ENCODE measurements at regions not wholly inside any gene's neighbourhood (a gene's known extent, or its start where the extent isn't known, plus 50 kb on each side); places are given as distances from the start of the nearest gene placed in this dataset.

- no peak overlapping the region for H3K4me3 ChIP-seq (replicated peaks in 1 of 2; ENCODE audit: low read depth in 2 of 2, low read length in 2 of 2)
- DNase-seq (ENCODE audit: low read depth in 2 of 2): peak; percentile 27 to 51
- TF ChIP-seq, protein P1, sequence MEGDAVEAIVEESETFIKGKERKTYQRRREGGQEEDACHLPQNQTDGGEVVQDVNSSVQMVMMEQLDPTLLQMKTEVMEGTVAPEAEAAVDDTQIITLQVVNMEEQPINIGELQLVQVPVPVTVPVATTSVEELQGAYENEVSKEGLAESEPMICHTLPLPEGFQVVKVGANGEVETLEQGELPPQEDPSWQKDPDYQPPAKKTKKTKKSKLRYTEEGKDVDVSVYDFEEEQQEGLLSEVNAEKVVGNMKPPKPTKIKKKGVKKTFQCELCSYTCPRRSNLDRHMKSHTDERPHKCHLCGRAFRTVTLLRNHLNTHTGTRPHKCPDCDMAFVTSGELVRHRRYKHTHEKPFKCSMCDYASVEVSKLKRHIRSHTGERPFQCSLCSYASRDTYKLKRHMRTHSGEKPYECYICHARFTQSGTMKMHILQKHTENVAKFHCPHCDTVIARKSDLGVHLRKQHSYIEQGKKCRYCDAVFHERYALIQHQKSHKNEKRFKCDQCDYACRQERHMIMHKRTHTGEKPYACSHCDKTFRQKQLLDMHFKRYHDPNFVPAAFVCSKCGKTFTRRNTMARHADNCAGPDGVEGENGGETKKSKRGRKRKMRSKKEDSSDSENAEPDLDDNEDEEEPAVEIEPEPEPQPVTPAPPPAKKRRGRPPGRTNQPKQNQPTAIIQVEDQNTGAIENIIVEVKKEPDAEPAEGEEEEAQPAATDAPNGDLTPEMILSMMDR (IDR thresholded peaks at IDR 0.05; ENCODE audit: low read depth, low read length): no peak
Observed at GRCh38 chr2:30351116-30351515, 95.9 kb upstream of the LCLAT1 start.

- no peak overlapping the region for H3K4me3 ChIP-seq (replicated peaks in 1 of 2; ENCODE audit: low read depth in 2 of 2, low read length in 2 of 2)
- DNase-seq (ENCODE audit: low read depth in 2 of 2): peak in 1 of 2 donors; percentile 20
- TF ChIP-seq, protein P1 (IDR thresholded peaks at IDR 0.05; ENCODE audit: low read depth, low read length): no peak
Observed at GRCh38 chr2:30351949-30352348, 95.1 kb upstream of the LCLAT1 start.

DNA sequence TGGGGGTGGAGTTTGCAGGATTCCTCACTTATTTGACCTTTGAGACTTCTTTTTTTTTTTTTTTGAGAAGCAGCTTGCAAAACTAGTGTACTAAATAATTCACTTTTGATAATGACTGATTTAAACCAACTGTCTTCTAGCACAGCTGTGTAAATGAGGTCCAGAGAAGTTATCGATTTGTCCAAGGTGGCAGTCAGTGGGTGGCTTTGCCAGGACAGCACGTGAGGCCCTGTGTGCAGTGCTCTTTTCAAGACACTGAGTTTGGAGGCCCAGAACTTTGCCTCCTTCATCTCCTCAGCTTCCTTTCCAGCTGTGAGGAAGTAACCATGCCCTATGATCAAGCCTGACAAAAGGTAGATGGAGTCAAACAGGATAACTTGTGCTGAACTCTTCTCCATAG, 92.9 kb upstream of the LCLAT1 start:
- H3K4me3 ChIP-seq (replicated peaks in 1 of 2; ENCODE audit: low read depth in 2 of 2, low read length in 2 of 2): no peak overlapping the region
- no peak for DNase-seq (ENCODE audit: low read depth in 2 of 2)
- TF ChIP-seq, protein P1 (IDR thresholded peaks at IDR 0.05; ENCODE audit: low read depth, low read length): no peak

DNA sequence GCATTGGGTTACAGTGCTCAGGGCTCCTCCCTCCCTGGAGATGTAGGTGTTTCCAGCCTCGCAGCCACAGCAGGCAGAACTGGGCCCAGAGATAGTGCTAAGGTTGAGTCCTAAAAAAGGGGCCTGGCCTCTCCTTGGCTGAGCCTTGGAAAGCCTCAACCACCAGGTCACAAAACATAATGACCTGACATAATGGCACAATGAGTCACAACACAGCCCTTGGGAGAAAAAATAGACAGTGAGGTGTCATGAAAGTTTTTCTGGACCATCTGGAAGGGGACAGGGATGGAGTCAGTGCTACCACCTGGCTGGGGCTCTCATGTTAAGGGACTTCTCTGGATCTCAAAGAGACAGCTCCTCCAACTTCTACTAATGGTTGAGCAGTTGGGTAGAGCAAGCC, 92.4 kb upstream of the LCLAT1 start:
- TF ChIP-seq, protein P1 (IDR thresholded peaks at IDR 0.05; ENCODE audit: low read depth, low read length): no peak
- no peak overlapping the region for H3K4me3 ChIP-seq (replicated peaks in 1 of 2; ENCODE audit: low read depth in 2 of 2, low read length in 2 of 2)
- DNase-seq (ENCODE audit: low read depth in 2 of 2): no peak

GRCh38 chr2:30355306-30355705, 91.7 kb upstream of the LCLAT1 start:
- TF ChIP-seq, protein P1 (IDR thresholded peaks at IDR 0.05; ENCODE audit: low read depth, low read length): no peak
- H3K4me3 ChIP-seq (replicated peaks in 1 of 2; ENCODE audit: low read depth in 2 of 2, low read length in 2 of 2): no peak overlapping the region
- no peak for DNase-seq (ENCODE audit: low read depth in 2 of 2)

DNA sequence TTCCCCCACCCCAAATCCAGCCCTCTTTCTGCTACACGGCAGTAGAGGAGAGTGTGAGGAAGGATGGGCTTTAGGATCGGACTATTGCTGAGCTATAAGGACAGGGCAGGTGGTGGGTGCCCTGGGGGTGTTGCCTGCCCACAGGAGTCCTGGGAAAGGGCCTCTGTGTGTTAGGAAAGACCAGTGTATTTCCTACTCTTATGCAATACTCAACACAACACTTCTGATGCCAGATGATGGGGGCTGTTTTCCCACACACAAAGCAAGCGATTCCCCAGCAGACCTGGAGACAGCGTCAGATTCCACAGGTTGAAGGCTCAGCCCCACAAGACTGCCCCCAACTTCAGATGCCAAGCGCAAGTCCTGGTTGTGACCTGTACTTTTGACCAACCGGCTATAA, 91.0 kb upstream of the LCLAT1 start:
- no peak for DNase-seq (ENCODE audit: low read depth in 2 of 2)
- no peak overlapping the region for H3K4me3 ChIP-seq (replicated peaks in 1 of 2; ENCODE audit: low read depth in 2 of 2, low read length in 2 of 2)
- TF ChIP-seq, protein P1 (IDR thresholded peaks at IDR 0.05; ENCODE audit: low read depth, low read length): no peak

- DNase-seq (ENCODE audit: low read depth in 2 of 2): no peak
- H3K4me3 ChIP-seq (replicated peaks in 1 of 2; ENCODE audit: low read depth in 2 of 2, low read length in 2 of 2): no peak overlapping the region
- TF ChIP-seq, protein P1 (IDR thresholded peaks at IDR 0.05; ENCODE audit: low read depth, low read length): no peak
Observed at GRCh38 chr2:30356776-30357175, 90.3 kb upstream of the LCLAT1 start.

All from cardiac fibroblast (primary cell).